ENCODE measurements at regions not wholly inside any gene's neighbourhood (a gene's known extent, or its start where the extent isn't known, plus 50 kb on each side); places are given as distances from the start of the nearest gene placed in this dataset.

DNA sequence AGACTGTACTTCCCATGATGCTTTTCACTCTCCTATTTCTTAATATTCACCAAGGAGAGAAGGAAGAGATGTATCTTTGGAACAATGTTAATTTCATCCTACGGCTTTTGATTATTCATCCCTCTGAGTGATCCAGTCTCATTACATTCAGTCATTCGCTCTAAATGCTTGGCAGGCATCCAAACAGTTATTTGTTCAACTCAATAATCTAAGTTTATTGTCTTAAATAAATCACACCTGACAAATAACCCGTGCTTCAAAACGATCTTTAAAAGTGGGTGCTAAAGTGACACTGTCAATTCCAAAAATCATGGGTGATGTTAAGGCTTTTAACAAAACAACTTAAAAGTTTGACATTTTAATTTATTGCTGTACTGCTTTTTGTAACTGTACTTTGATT, 233.1 kb downstream of the RASEF start:
- no peak overlapping the region for H2AK5ac ChIP-seq (ENCODE audit: low read length)
- DNase-seq = no peak
- no peaks in the 10 kb centered on the region for H3K79me1 ChIP-seq (ENCODE audit: low read length)
- H3K27me3 ChIP-seq (ENCODE audit: insufficient read depth, low read length) = no peaks in the 10 kb centered on the region
- no peaks in the 10 kb centered on the region for H3K9me3 ChIP-seq (ENCODE audit: insufficient read depth, low read depth, low read length)
- H3K23ac ChIP-seq (ENCODE audit: low read length) = no peak overlapping the region
- no peak overlapping the region for H2BK12ac ChIP-seq (ENCODE audit: low read length)
- no peak overlapping the region for H4K12ac ChIP-seq (ENCODE audit: low read depth, low read length)
- no peak overlapping the region for H4K91ac ChIP-seq (ENCODE audit: low read depth, low read length)
- no peak overlapping the region for H3K18ac ChIP-seq (ENCODE audit: low read length)
- no peak overlapping the region for H3K4ac ChIP-seq (ENCODE audit: low read depth, low read length)
- no peak overlapping the region for H2BK120ac ChIP-seq (ENCODE audit: insufficient read depth, low read length, poor library complexity)
- no peak overlapping the region for H3K4me3 ChIP-seq (ENCODE audit: low read depth, low read length)
- no peak overlapping the region for H3K14ac ChIP-seq (ENCODE audit: low read length)
- no peak overlapping the region for H2AFZ ChIP-seq (ENCODE audit: insufficient read depth, low read length, poor library complexity)
- no peak overlapping the region for H4K8ac ChIP-seq (ENCODE audit: low read depth, low read length)
- no peak overlapping the region for H2BK5ac ChIP-seq (ENCODE audit: low read depth, low read length, poor library complexity)
- no peaks in the 10 kb centered on the region for H3K79me2 ChIP-seq (ENCODE audit: control insufficient read depth, insufficient read depth, low read length, poor library complexity)
- H3K4me1 ChIP-seq (ENCODE audit: control insufficient read depth in 1 of 2, insufficient read depth in 2 of 2, low read length in 2 of 2) = no peaks in the 10 kb centered on the region
- H3K36me3 ChIP-seq (ENCODE audit: control insufficient read depth in 1 of 2, insufficient read depth in 2 of 2, low read length in 2 of 2) = no peaks in the 10 kb centered on the region
- H3K4me2 ChIP-seq (ENCODE audit: low read length) = no peak overlapping the region
- WGBS (ENCODE audit: extremely low coverage, insufficient coverage, insufficient read length) = no CpG with 5 or more reads among the region's 4 CpGs
- no peak overlapping the region for H3K9ac ChIP-seq (ENCODE audit: low read length)
- H3K27ac ChIP-seq (ENCODE audit: low read depth, low read length) = no peak overlapping the region

DNA sequence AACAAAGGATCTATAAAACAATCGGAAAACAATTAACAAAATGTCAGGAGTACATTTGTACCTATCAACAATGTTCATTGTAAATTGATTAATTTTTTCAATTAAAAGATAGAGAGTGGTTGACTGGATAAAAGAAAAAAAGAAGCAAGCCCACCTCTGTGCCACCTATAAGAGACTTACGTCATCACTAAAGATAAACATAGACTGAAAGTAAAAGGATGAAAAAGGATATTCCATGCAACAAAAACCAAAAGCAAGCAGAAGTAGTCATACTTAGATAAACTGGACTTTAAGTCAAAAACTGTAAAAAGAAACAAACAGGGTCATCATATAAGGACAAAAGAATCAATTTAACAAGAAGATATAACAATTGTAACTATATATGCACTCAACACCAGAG, 197.4 kb downstream of the RASEF start:
- Histone ChIP-seq H3K4me3 (ENCODE audit: low read depth, low read length) (no peak overlapping the region), H2BK5ac (ENCODE audit: low read depth, low read length, poor library complexity) (no peak overlapping the region), H3K14ac (ENCODE audit: low read length) (no peak overlapping the region), H3K36me3 (ENCODE audit: control insufficient read depth in 1 of 2, insufficient read depth in 2 of 2, low read length in 2 of 2) (no peaks in the 10 kb centered on the region), H3K27me3 (ENCODE audit: insufficient read depth, low read length) (no peaks in the 10 kb centered on the region), H3K4me1 (ENCODE audit: control insufficient read depth in 1 of 2, insufficient read depth in 2 of 2, low read length in 2 of 2) (no peaks in the 10 kb centered on the region), H4K12ac (ENCODE audit: low read depth, low read length) (no peak overlapping the region), H2BK12ac (ENCODE audit: low read length) (no peak overlapping the region), H3K79me2 (ENCODE audit: control insufficient read depth, insufficient read depth, low read length, poor library complexity) (no peaks in the 10 kb centered on the region), H3K4ac (ENCODE audit: low read depth, low read length) (no peak overlapping the region), H2AK5ac (ENCODE audit: low read length) (no peak overlapping the region), H2BK120ac (ENCODE audit: insufficient read depth, low read length, poor library complexity) (no peak overlapping the region), H4K8ac (ENCODE audit: low read depth, low read length) (no peak overlapping the region), H3K4me2 (ENCODE audit: low read length) (no peak overlapping the region), H3K9ac (ENCODE audit: low read length) (no peak overlapping the region), H3K27ac (ENCODE audit: low read depth, low read length) (no peak overlapping the region), H4K91ac (ENCODE audit: low read depth, low read length) (no peak overlapping the region), H3K9me3 (ENCODE audit: insufficient read depth, low read depth, low read length) (peaks cover 4% of the 10 kb centered on the region), H3K18ac (ENCODE audit: low read length) (no peak overlapping the region), H2AFZ (ENCODE audit: insufficient read depth, low read length, poor library complexity) (no peak overlapping the region), H3K23ac (ENCODE audit: low read length) (no peak overlapping the region), H3K79me1 (ENCODE audit: low read length) (no peaks in the 10 kb centered on the region)
- no CpG with 5 or more reads among the region's 2 CpGs for WGBS (ENCODE audit: extremely low coverage, insufficient coverage, insufficient read length)
- DNase-seq = no peak

DNA sequence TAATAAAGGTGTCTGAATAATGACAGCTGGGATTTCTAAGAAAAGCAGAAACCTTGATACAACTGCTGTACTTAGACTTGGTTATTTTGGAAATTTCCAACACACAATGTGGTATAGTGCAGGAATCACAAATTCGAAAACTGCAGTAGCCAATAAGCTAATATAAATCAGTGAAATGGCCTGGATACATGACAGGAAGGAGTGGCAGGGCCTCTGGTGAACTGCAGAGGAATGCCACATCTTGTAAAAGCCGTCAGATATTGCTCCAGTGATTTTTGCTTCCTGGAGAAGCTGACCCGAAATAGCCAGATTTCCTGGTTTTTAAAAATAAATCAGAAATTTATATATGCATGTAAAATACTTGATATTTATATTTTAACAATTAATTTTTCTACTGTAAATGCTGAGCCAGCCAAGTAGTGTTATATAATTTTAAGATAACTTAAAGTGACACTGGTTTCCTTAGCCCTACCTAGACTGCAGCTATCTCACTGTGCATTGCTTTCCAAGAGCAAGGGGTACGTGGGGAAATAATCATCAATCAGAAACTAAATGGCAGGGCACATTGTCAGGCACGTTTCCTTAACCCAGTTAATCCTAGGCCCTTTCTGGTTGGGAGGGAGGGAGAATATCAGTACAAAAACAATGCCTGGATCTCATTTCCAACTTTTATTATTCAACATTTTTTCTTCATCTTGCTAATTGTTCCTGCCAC, 182.4 kb downstream of the RASEF start:
- H3K23ac ChIP-seq (ENCODE audit: low read length) = no peak overlapping the region
- H2BK5ac ChIP-seq (ENCODE audit: low read depth, low read length, poor library complexity) = no peak overlapping the region
- H2BK120ac ChIP-seq (ENCODE audit: insufficient read depth, low read length, poor library complexity) = no peak overlapping the region
- H3K4me2 ChIP-seq (ENCODE audit: low read length) = no peak overlapping the region
- peaks cover 5 to 8% of the 10 kb centered on the region in 2 experiments for H3K4me1 ChIP-seq (ENCODE audit: control insufficient read depth in 1 of 2, insufficient read depth in 2 of 2, low read length in 2 of 2)
- no peaks in the 10 kb centered on the region for H3K9me3 ChIP-seq (ENCODE audit: insufficient read depth, low read depth, low read length)
- peaks cover 3% of the 10 kb centered on the region for H3K79me2 ChIP-seq (ENCODE audit: control insufficient read depth, insufficient read depth, low read length, poor library complexity)
- no peak for DNase-seq
- H2AFZ ChIP-seq (ENCODE audit: insufficient read depth, low read length, poor library complexity) = no peak overlapping the region
- H3K79me1 ChIP-seq (ENCODE audit: low read length) = peaks cover 11% of the 10 kb centered on the region
- H3K4me3 ChIP-seq (ENCODE audit: low read depth, low read length) = no peak overlapping the region
- H3K36me3 ChIP-seq (ENCODE audit: control insufficient read depth in 1 of 2, insufficient read depth in 2 of 2, low read length in 2 of 2) = no peaks in the 10 kb centered on the region
- no CpG with 5 or more reads among the region's 5 CpGs for WGBS (ENCODE audit: extremely low coverage, insufficient coverage, insufficient read length)
- H2AK5ac ChIP-seq (ENCODE audit: low read length) = no peak overlapping the region
- H3K4ac ChIP-seq (ENCODE audit: low read depth, low read length) = no peak overlapping the region
- H3K27ac ChIP-seq (ENCODE audit: low read depth, low read length) = no peak overlapping the region
- no peaks in the 10 kb centered on the region for H3K27me3 ChIP-seq (ENCODE audit: insufficient read depth, low read length)
- H4K12ac ChIP-seq (ENCODE audit: low read depth, low read length) = no peak overlapping the region
- H3K9ac ChIP-seq (ENCODE audit: low read length) = no peak overlapping the region
- no peak overlapping the region for H4K8ac ChIP-seq (ENCODE audit: low read depth, low read length)
- H4K91ac ChIP-seq (ENCODE audit: low read depth, low read length) = no peak overlapping the region
- H2BK12ac ChIP-seq (ENCODE audit: low read length) = no peak overlapping the region
- no peak overlapping the region for H3K18ac ChIP-seq (ENCODE audit: low read length)
- no peak overlapping the region for H3K14ac ChIP-seq (ENCODE audit: low read length)

DNA sequence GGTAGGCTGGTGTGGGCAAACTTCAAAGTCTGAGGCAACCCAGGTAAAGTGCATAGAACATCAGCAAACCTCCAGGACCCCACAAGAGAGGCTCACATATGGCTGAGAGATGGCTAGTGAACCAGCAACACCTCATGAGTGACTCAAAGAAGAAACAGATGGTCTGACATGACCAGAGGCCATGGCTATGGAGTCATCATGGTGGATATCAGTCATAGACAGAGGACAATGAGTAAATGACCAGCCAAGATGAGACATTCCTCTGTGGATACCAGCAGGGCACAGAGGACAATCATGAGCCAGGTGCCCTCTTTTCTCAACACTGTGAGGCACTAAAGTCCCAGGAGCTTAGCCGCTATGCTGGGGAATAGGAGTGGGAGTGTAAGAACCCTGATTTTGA, 180.8 kb downstream of the RASEF start:
- peak; percentile 42 to 49 for DNase-seq
- Histone ChIP-seq H2AFZ (ENCODE audit: insufficient read depth, low read length, poor library complexity) (no peak overlapping the region), H3K4me1 (ENCODE audit: control insufficient read depth in 1 of 2, insufficient read depth in 2 of 2, low read length in 2 of 2) (peaks cover 5 to 8% of the 10 kb centered on the region in 2 experiments), H3K27me3 (ENCODE audit: insufficient read depth, low read length) (no peaks in the 10 kb centered on the region), H3K4ac (ENCODE audit: low read depth, low read length) (peak overlapping the region; percentile 40), H4K8ac (ENCODE audit: low read depth, low read length) (peak overlapping the region; percentile 85), H3K27ac (ENCODE audit: low read depth, low read length) (peak overlapping the region; percentile 68), H2BK12ac (ENCODE audit: low read length) (peak overlapping the region; percentile 98), H3K36me3 (ENCODE audit: control insufficient read depth in 1 of 2, insufficient read depth in 2 of 2, low read length in 2 of 2) (no peaks in the 10 kb centered on the region), H3K9ac (ENCODE audit: low read length) (no peak overlapping the region), H4K12ac (ENCODE audit: low read depth, low read length) (no peak overlapping the region), H3K4me2 (ENCODE audit: low read length) (no peak overlapping the region), H2BK5ac (ENCODE audit: low read depth, low read length, poor library complexity) (peak overlapping the region; percentile 64), H3K18ac (ENCODE audit: low read length) (peak overlapping the region; percentile 68), H2AK5ac (ENCODE audit: low read length) (peak overlapping the region; percentile 18), H3K79me1 (ENCODE audit: low read length) (peaks cover 11% of the 10 kb centered on the region), H3K9me3 (ENCODE audit: insufficient read depth, low read depth, low read length) (no peaks in the 10 kb centered on the region), H3K79me2 (ENCODE audit: control insufficient read depth, insufficient read depth, low read length, poor library complexity) (peaks cover 3% of the 10 kb centered on the region), H3K4me3 (ENCODE audit: low read depth, low read length) (no peak overlapping the region), H4K91ac (ENCODE audit: low read depth, low read length) (peak overlapping the region; percentile 83), H2BK120ac (ENCODE audit: insufficient read depth, low read length, poor library complexity) (peak overlapping the region; percentile 78), H3K23ac (ENCODE audit: low read length) (no peak overlapping the region), H3K14ac (ENCODE audit: low read length) (peak overlapping the region; percentile 36)
- WGBS (ENCODE audit: extremely low coverage, insufficient coverage, insufficient read length) = no CpG with 5 or more reads among the region's 1 CpG

Data from trophoblast cell (in vitro differentiated cells and primary cell).